Mesendoderm (in vitro differentiated cells): ENCODE measurements at regions not wholly inside any gene's neighbourhood (a gene's known extent, or its start where the extent isn't known, plus 50 kb on each side); places are given as distances from the start of the nearest gene placed in this dataset.
"Not testable (repeated sequence)": the region's sequence is repeated elsewhere in the genome, so short reads cannot be mapped to it uniquely, and the experiment has no call there.

ENCODE experiments used
- DNase-seq: peaks from one replicate; pipeline ENCODE4 v3.0.0; 2013
- H2AK5ac ChIP-seq: 2 replicates; pipeline ENCODE4 v1.6.1; 2013; ENCODE audit warnings: low read length, inconsistent platforms
- H2BK120ac ChIP-seq: 2 replicates; pipeline ENCODE4 v1.6.1; 2013; ENCODE audit warnings: low read depth, mild to moderate bottlenecking, low read length, moderate library complexity, mixed read lengths
- H2BK15ac ChIP-seq: replicated peaks from 2 replicates; pipeline ENCODE4 v1.6.1; 2013; ENCODE audit warnings: low read depth, mild to moderate bottlenecking, moderate library complexity
- H2BK5ac ChIP-seq: 2 replicates; pipeline ENCODE4 v1.6.1; 2013; ENCODE audit warnings: low read length, inconsistent platforms
- H3K18ac ChIP-seq: 2 replicates; pipeline ENCODE4 v1.6.1; 2013; ENCODE audit warnings: mild to moderate bottlenecking, low read length, mixed read lengths
- H3K23ac ChIP-seq: one replicate; pipeline ENCODE4 v1.6.1; 2013; ENCODE audit warnings: low read length
- H3K27ac ChIP-seq: 2 replicates; pipeline ENCODE4 v1.5.1; 2013; ENCODE audit warnings: low read depth, mild to moderate bottlenecking, inconsistent platforms, low read length, moderate library complexity
- H3K27me3 ChIP-seq: 2 replicates; pipeline ENCODE4 v1.6.1; 2013; ENCODE audit warnings: low read length, control low read depth, mild to moderate bottlenecking, inconsistent platforms; ENCODE audit not compliant: insufficient read depth, poor library complexity
- H3K36me3 ChIP-seq: 2 replicates; pipeline ENCODE4 v1.6.1; 2013; ENCODE audit warnings: low read length, inconsistent platforms; ENCODE audit not compliant: control insufficient read depth, insufficient read depth
- H3K4ac ChIP-seq: one replicate; pipeline ENCODE4 v1.6.1; 2013; ENCODE audit warnings: low read depth, mild to moderate bottlenecking, low read length, moderate library complexity
- H3K4me1 ChIP-seq: 2 replicates; pipeline ENCODE4 v1.6.1; 2013; ENCODE audit warnings: low read depth, low read length, inconsistent platforms; ENCODE audit not compliant: control insufficient read depth
- H3K4me2 ChIP-seq: 2 replicates; pipeline ENCODE4 v1.6.1; 2013; ENCODE audit warnings: low read length
- H3K4me3 ChIP-seq: 2 replicates; pipeline ENCODE4 v1.5.1; 2013; ENCODE audit warnings: mild to moderate bottlenecking, low read length
- H3K56ac ChIP-seq: one replicate; pipeline ENCODE4 v1.6.1; 2013; ENCODE audit warnings: low read length
- H3K79me1 ChIP-seq: 2 replicates; pipeline ENCODE4 v1.6.1; 2013; ENCODE audit warnings: low read length, inconsistent platforms
- H3K79me2 ChIP-seq: 2 replicates; pipeline ENCODE4 v1.6.1; 2013; ENCODE audit warnings: mild to moderate bottlenecking, low read length; ENCODE audit not compliant: control insufficient read depth, insufficient read depth
- H3K9ac ChIP-seq: 2 replicates; pipeline ENCODE4 v1.6.1; 2013; ENCODE audit warnings: low read length, inconsistent platforms
- H4K5ac ChIP-seq: one replicate; pipeline ENCODE4 v1.6.1; 2013; ENCODE audit warnings: low read length
- H4K8ac ChIP-seq: one replicate; pipeline ENCODE4 v1.6.1; 2013; ENCODE audit warnings: low read depth, mild to moderate bottlenecking, control low read depth, low read length, moderate library complexity
- WGBS: extraction: QIAGEN DNeasy Blood & Tissue Kit; methylation state at CpG from one replicate; pipeline ENCODE4 v1.1.7; 2013; ENCODE audit warnings: low lambda C conversion rate, missing lambda C conversion rate; ENCODE audit not compliant: insufficient coverage; ENCODE audit errors: extremely low coverage; 5-methylcytosine and 5-hydroxymethylcytosine counted together

- H4K5ac ChIP-seq, H2BK120ac ChIP-seq, H3K79me2 ChIP-seq, H4K8ac ChIP-seq, H3K4ac ChIP-seq, H3K23ac ChIP-seq, H3K36me3 ChIP-seq, H2AK5ac ChIP-seq, DNase-seq, H3K56ac ChIP-seq, H3K4me3 ChIP-seq, H3K4me2 ChIP-seq, H3K27ac ChIP-seq, H2BK15ac ChIP-seq, H3K18ac ChIP-seq, H3K9ac ChIP-seq, H3K4me1 ChIP-seq, H2BK5ac ChIP-seq, H3K27me3 ChIP-seq, H3K79me1 ChIP-seq: not testable (repeated sequence)
- no CpG with 5 or more reads among the region's 8 CpGs for WGBS
Observed at GRCh38 chr9:110005521-110005920, 202.4 kb downstream of the C9orf152 start.

- no peaks in the 10 kb centered on the region for H3K4me1 ChIP-seq
- H2BK5ac ChIP-seq = no peak overlapping the region
- H3K18ac ChIP-seq = no peak overlapping the region
- no peak overlapping the region for H3K56ac ChIP-seq
- no peak overlapping the region for H3K4ac ChIP-seq
- H2BK15ac ChIP-seq = no peak overlapping the region
- no peak overlapping the region for H3K4me3 ChIP-seq
- no peak overlapping the region for H3K23ac ChIP-seq
- WGBS = no CpG with 5 or more reads among the region's 2 CpGs
- no peaks in the 10 kb centered on the region for H3K79me2 ChIP-seq
- H3K27ac ChIP-seq = no peak overlapping the region
- H2BK120ac ChIP-seq = no peak overlapping the region
- peak; percentile 40 for DNase-seq
- no peak overlapping the region for H3K4me2 ChIP-seq
- H3K27me3 ChIP-seq = no peaks in the 10 kb centered on the region
- H2AK5ac ChIP-seq = no peak overlapping the region
- no peak overlapping the region for H3K9ac ChIP-seq
- no peak overlapping the region for H4K5ac ChIP-seq
- no peaks in the 10 kb centered on the region for H3K79me1 ChIP-seq
- H3K36me3 ChIP-seq = no peaks in the 10 kb centered on the region
- no peak overlapping the region for H4K8ac ChIP-seq
Observed at GRCh38 chr9:110006657-110007056, 201.3 kb downstream of the C9orf152 start.

- no peak overlapping the region for H2BK15ac ChIP-seq
- DNase-seq = no peak
- H3K4me3 ChIP-seq = no peak overlapping the region
- H4K5ac ChIP-seq = no peak overlapping the region
- H3K56ac ChIP-seq = no peak overlapping the region
- H2AK5ac ChIP-seq = no peak overlapping the region
- H2BK120ac ChIP-seq = no peak overlapping the region
- H2BK5ac ChIP-seq = no peak overlapping the region
- no peak overlapping the region for H3K23ac ChIP-seq
- no peaks in the 10 kb centered on the region for H3K36me3 ChIP-seq
- H3K4me1 ChIP-seq = no peaks in the 10 kb centered on the region
- H3K4me2 ChIP-seq = no peak overlapping the region
- no peak overlapping the region for H3K18ac ChIP-seq
- WGBS = no CpG with 5 or more reads among the region's 3 CpGs
- H3K9ac ChIP-seq = no peak overlapping the region
- H3K79me1 ChIP-seq = no peaks in the 10 kb centered on the region
- H3K79me2 ChIP-seq = no peaks in the 10 kb centered on the region
- H3K4ac ChIP-seq = no peak overlapping the region
- H3K27me3 ChIP-seq = no peaks in the 10 kb centered on the region
- no peak overlapping the region for H4K8ac ChIP-seq
- no peak overlapping the region for H3K27ac ChIP-seq
Observed at GRCh38 chr9:110007477-110008270, 200.3 kb downstream of the C9orf152 start.

- Histone ChIP-seq H2AK5ac (no peak overlapping the region), H2BK5ac (no peak overlapping the region), H3K4me2 (no peak overlapping the region), H3K23ac (no peak overlapping the region), H3K36me3 (no peaks in the 10 kb centered on the region), H3K18ac (no peak overlapping the region), H3K4ac (no peak overlapping the region), H2BK120ac (no peak overlapping the region), H3K79me1 (no peaks in the 10 kb centered on the region), H3K4me1 (no peaks in the 10 kb centered on the region), H4K8ac (no peak overlapping the region), H3K27me3 (no peaks in the 10 kb centered on the region), H3K4me3 (no peak overlapping the region), H2BK15ac (no peak overlapping the region), H3K56ac (no peak overlapping the region), H3K9ac (no peak overlapping the region), H4K5ac (no peak overlapping the region), H3K79me2 (no peaks in the 10 kb centered on the region), H3K27ac (no peak overlapping the region)
- DNase-seq = no peak
- WGBS = no CpG with 5 or more reads among the region's 1 CpG
Observed at GRCh38 chr9:110008663-110009062, 199.3 kb downstream of the C9orf152 start.

GRCh38 chr9:110011628-110012320 is 196.2 kb downstream of the C9orf152 start:
- no peak overlapping the region for H4K8ac ChIP-seq
- no peak overlapping the region for H4K5ac ChIP-seq
- no peak overlapping the region for H3K23ac ChIP-seq
- no peaks in the 10 kb centered on the region for H3K36me3 ChIP-seq
- H3K79me2 ChIP-seq = no peaks in the 10 kb centered on the region
- H2BK120ac ChIP-seq = no peak overlapping the region
- no peak overlapping the region for H3K4me3 ChIP-seq
- H3K56ac ChIP-seq = no peak overlapping the region
- no peak overlapping the region for H3K4me2 ChIP-seq
- H3K18ac ChIP-seq = no peak overlapping the region
- H3K27ac ChIP-seq = no peak overlapping the region
- no CpG with 5 or more reads among the region's 12 CpGs for WGBS
- no peak for DNase-seq
- no peaks in the 10 kb centered on the region for H3K27me3 ChIP-seq
- H2BK15ac ChIP-seq = no peak overlapping the region
- H3K79me1 ChIP-seq = no peaks in the 10 kb centered on the region
- H2BK5ac ChIP-seq = no peak overlapping the region
- no peak overlapping the region for H3K4ac ChIP-seq
- H2AK5ac ChIP-seq = no peak overlapping the region
- no peaks in the 10 kb centered on the region for H3K4me1 ChIP-seq
- no peak overlapping the region for H3K9ac ChIP-seq
